ENCODE measurements at regions not wholly inside any gene's neighbourhood (a gene's known extent, or its start where the extent isn't known, plus 50 kb on each side); places are given as distances from the start of the nearest gene placed in this dataset.

- TF ChIP-seq, protein P1, sequence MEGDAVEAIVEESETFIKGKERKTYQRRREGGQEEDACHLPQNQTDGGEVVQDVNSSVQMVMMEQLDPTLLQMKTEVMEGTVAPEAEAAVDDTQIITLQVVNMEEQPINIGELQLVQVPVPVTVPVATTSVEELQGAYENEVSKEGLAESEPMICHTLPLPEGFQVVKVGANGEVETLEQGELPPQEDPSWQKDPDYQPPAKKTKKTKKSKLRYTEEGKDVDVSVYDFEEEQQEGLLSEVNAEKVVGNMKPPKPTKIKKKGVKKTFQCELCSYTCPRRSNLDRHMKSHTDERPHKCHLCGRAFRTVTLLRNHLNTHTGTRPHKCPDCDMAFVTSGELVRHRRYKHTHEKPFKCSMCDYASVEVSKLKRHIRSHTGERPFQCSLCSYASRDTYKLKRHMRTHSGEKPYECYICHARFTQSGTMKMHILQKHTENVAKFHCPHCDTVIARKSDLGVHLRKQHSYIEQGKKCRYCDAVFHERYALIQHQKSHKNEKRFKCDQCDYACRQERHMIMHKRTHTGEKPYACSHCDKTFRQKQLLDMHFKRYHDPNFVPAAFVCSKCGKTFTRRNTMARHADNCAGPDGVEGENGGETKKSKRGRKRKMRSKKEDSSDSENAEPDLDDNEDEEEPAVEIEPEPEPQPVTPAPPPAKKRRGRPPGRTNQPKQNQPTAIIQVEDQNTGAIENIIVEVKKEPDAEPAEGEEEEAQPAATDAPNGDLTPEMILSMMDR (IDR thresholded peaks at IDR 0.05): no peak
- TF ChIP-seq POLR2A (IDR thresholded peaks at IDR 0.05): no peak
Measured at GRCh38 chr2:101619191-101619591, 78.3 kb upstream of the MAP4K4 start.

Measured in ovary (tissue), 3 donors.